ENCODE measurements at regions not wholly inside any gene's neighbourhood (a gene's known extent, or its start where the extent isn't known, plus 50 kb on each side); places are given as distances from the start of the nearest gene placed in this dataset.

DNA sequence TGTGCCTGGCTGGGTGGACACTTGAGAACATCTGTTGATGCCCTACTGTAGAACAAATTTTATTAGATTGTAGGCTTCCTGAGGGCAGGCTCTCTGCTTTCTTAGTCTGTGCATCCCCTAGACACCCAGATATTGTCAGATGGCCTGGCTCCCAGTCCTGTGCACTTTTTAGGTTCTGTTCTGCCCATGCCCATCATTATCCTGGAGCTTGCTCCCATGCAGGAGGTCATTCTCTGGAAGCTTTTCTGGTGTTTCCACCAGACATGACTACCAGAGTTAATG is 213.3 kb downstream of the MYCN start:
- no peak for DNase-seq (ENCODE audit: low read depth)
- TF ChIP-seq, protein P1, sequence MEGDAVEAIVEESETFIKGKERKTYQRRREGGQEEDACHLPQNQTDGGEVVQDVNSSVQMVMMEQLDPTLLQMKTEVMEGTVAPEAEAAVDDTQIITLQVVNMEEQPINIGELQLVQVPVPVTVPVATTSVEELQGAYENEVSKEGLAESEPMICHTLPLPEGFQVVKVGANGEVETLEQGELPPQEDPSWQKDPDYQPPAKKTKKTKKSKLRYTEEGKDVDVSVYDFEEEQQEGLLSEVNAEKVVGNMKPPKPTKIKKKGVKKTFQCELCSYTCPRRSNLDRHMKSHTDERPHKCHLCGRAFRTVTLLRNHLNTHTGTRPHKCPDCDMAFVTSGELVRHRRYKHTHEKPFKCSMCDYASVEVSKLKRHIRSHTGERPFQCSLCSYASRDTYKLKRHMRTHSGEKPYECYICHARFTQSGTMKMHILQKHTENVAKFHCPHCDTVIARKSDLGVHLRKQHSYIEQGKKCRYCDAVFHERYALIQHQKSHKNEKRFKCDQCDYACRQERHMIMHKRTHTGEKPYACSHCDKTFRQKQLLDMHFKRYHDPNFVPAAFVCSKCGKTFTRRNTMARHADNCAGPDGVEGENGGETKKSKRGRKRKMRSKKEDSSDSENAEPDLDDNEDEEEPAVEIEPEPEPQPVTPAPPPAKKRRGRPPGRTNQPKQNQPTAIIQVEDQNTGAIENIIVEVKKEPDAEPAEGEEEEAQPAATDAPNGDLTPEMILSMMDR (IDR thresholded peaks at IDR 0.05; ENCODE audit: insufficient read depth, low read length), result no peak
- no peak overlapping the region for H3K4me3 ChIP-seq (ENCODE audit: low read depth, low read length)

DNA sequence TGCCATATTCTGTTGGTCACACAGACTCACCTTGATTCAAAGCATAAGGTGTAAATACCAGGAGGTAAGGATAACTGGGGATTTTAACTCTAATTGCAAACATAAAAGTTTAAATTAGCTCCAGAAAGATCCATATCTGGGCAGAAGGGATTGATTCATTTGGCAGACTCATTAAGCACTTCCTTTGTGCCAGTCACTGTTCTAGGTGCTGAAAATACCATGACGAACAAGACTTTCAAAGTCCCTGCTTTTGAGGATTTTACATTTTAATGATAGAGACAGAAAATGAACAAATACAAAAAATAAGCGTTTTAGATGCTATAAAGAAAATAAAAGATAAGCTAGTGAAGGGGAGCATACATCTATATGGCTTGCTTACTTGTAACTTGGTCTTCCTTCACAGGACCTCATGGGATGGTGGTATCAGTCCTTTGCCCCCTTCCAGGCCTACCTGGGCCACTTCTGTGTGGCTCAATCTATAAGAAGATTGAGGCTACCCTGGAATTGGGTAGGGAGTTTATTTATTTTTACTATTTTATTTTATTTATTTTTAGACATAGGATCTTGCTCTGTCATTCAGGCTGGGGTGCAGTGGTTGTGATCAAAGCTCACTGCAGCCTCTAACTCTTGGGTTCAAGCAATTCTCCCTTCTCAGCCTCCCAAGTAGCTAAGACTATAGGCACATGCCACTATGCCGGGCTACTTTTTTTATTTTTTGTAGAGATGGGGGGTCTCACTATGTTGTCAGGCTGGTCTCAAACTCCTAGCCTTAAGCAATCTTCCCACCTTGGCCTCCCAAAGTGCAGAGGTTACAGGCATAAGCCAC is 212.8 kb downstream of the MYCN start:
- no peak for DNase-seq (ENCODE audit: low read depth)
- TF ChIP-seq, protein P1 (IDR thresholded peaks at IDR 0.05; ENCODE audit: insufficient read depth, low read length), result no peak
- no peak overlapping the region for H3K4me3 ChIP-seq (ENCODE audit: low read depth, low read length)

DNA sequence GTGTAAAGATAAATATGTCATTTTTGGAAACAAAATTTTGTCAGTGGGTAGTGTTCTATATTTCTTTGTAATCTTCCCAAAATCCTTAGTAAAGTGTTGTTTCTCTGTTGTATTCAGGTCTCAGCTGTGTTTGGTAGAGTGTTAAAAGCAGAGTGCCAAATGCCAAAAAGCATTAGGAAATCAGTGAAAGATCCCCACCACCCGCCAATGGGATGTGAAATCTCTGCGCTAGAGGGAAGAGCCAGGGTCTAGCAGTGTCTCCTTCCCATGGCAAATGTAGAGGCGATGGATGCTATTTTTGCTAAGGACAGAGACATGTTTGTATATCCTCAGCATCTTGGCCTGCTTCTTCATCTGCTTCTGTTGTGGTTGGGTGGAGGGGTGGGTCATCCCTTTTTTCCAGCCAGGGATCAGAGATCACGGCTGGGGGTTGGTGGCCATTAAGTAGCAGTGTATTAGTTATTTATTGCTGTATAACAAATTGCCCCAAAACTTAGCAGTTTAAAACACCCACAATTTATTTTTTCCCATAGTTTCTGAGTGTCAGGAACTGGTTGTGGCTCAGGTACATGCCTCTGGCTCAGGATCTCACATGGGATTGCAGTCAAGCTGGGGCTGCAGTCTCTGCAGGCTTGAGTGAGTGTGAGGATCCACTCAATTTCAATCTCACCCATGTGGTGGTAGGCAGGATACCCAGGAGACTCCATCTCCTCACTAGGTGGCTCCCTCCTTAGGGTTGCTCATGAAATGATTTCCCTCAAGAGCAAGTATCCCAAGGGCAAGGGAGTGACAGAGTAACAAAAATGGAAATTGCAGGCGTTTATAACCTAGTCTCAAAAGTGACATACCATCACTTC is 211.9 kb downstream of the MYCN start:
- TF ChIP-seq, protein P1 (IDR thresholded peaks at IDR 0.05; ENCODE audit: insufficient read depth, low read length), result no peak
- H3K4me3 ChIP-seq (ENCODE audit: low read depth, low read length), result no peak overlapping the region
- DNase-seq (ENCODE audit: low read depth), result no peak

DNA sequence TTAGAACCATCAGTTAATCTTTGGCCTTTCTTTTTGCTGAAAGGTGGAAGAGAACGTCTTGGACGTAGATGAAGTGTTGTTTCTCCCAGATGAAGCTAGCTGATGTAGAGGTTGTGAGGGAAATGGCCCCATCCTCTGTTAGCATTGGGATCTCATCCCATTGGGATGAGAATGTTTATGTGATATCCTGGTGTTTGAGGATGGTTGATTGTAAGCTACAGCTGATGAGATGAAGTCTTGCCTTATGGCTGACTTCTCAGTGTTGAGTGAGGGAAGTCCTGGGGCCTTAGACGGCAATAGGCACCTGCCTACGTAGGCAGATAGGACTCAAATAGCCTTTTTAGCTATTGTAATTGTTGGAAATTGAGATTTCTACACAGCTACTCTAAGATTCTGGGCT is 211.3 kb downstream of the MYCN start:
- no peak overlapping the region for H3K4me3 ChIP-seq (ENCODE audit: low read depth, low read length)
- TF ChIP-seq, protein P1 (IDR thresholded peaks at IDR 0.05; ENCODE audit: insufficient read depth, low read length), result no peak
- no peak for DNase-seq (ENCODE audit: low read depth)

DNA sequence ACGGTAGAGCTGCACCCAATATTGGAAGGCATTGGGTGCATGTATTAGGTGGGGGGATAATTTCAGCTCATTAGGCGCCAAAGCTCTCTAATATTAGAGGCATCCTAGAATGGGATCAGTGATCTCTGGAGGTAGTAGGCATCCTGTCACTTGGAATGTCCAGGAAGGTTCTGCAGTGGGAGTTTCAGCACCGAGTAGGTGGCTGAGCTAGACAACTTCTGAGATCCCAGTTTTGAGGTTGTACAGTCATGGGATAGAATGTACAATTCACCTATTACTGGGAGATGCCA is 210.9 kb downstream of the MYCN start:
- no peak overlapping the region for H3K4me3 ChIP-seq (ENCODE audit: low read depth, low read length)
- no peak for DNase-seq (ENCODE audit: low read depth)
- TF ChIP-seq, protein P1 (IDR thresholded peaks at IDR 0.05; ENCODE audit: insufficient read depth, low read length), result no peak

DNA sequence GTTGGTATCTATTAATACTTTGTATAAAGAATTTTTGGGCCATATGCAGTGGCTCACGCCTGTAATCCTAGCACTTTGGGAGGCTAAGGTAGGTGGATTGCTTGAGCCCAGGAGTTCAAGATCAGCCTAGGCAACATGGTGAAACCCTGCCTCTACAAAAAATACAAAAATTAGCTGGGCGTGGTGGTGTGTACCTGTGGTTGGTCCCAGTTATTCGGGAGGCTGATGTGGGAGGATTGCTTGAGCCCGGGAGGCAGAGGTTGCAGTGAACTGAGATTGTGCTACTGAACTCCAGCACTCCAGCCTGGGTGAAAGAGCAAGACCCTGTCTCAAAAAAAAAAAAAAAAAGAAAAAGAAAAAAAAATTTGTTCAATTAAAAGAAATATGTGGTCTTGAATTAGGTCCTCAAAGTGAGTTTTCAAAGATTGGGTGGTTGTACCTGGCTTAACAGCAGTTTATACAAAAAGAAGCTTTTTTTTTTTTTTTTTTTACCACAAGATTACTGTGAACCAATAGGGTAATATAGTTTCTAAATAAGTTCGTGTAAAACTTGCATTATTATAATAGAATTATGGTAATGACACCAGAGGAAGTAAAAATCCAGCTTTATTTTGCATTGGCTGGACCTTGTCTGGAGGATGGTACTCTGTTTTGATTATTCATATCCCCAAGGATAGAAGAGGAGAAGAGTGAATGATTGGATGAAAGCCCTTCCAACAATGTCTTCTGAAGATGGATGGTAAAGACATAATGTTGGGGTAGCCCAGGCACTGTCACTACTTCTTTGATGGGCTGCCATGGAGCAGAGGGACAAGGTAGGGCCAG is 210.3 kb downstream of the MYCN start:
- no peak overlapping the region for H3K4me3 ChIP-seq (ENCODE audit: low read depth, low read length)
- DNase-seq (ENCODE audit: low read depth), result no peak
- TF ChIP-seq, protein P1 (IDR thresholded peaks at IDR 0.05; ENCODE audit: insufficient read depth, low read length), result no peak

Measured in fibroblast of the aortic adventitia (primary cell).